SK-N-MC (cell line): ENCODE measurements at regions not wholly inside any gene's neighbourhood (a gene's known extent, or its start where the extent isn't known, plus 50 kb on each side); places are given as distances from the start of the nearest gene placed in this dataset.

Experiments used
- DNase-seq: peaks from one replicate; pipeline ENCODE4 v3.0.0-alpha.2; 2011; ENCODE audit warnings: low read depth, low spot score
- H3K27ac ChIP-seq: fragments of 200-600 bp; sonication (generic); 2 replicates; pipeline ENCODE4 v1.5.1; 2016; ENCODE audit warnings: mixed run types
- H3K36me3 ChIP-seq: fragments of 200-600 bp; sonication (generic); 2 replicates; pipeline ENCODE4 v1.6.1; 2017; ENCODE audit warnings: antibody characterized with exemption, low read length, mixed read lengths; ENCODE audit not compliant: insufficient read depth
- H3K4me3 ChIP-seq: fragments of 200-600 bp; sonication (generic); 2 replicates; pipeline ENCODE4 v1.5.1; 2016
- H3K9ac ChIP-seq: fragments of 200-600 bp; sonication (generic); 2 replicates; pipeline ENCODE4 v1.8.0; 2017; ENCODE audit warnings: mixed run types, mixed read lengths; ENCODE audit not compliant: insufficient read length
- H3K9me3 ChIP-seq: fragments of 200-600 bp; sonication (generic); 2 replicates; pipeline ENCODE4 v1.6.1; 2017; ENCODE audit warnings: low read depth, mild to moderate bottlenecking, antibody characterized with exemption, low read length, moderate library complexity, mixed read lengths
- EZH2 ChIP-seq: fragments of 200-600 bp; sonication (generic); IDR thresholded peaks from one replicate; pipeline ENCODE4 v1.6.1; 2017; ENCODE audit warnings: antibody characterized with exemption
- FOXP2 ChIP-seq: optimal IDR thresholded peaks from 2 replicates; pipeline ENCODE3; 2011; ENCODE audit warnings: mild to moderate bottlenecking, moderate library complexity; ENCODE audit not compliant: insufficient read depth; ENCODE audit errors: extremely low read length, control extremely low read depth
- POLR2AphosphoS5 ChIP-seq: IDR thresholded peaks from 2 replicates; pipeline ENCODE4 v1.6.1; 2012; ENCODE audit warnings: mild to moderate bottlenecking, low read depth, low read length, borderline replicate concordance

- TF ChIP-seq POLR2AphosphoS5 (no peak), EZH2 (no peak), FOXP2 (no peak)
- H3K9ac ChIP-seq: no peak overlapping the region
- peak; percentile 28 for DNase-seq
- no peak overlapping the region for H3K4me3 ChIP-seq
- H3K27ac ChIP-seq: no peak overlapping the region
- H3K36me3 ChIP-seq: no peaks in the 10 kb centered on the region
- 0 out of 2 replicates have a peak, but pooled peaks cover 5% of the 10 kb centered on the region for H3K9me3 ChIP-seq
Measured at GRCh38 chr3:163347944-163348343, 1730.4 kb downstream of the SI start.

- H3K9ac ChIP-seq: no peak overlapping the region
- H3K4me3 ChIP-seq: no peak overlapping the region
- no peaks in the 10 kb centered on the region; the same call in 1 of the 2 replicates for H3K9me3 ChIP-seq
- no peaks in the 10 kb centered on the region for H3K36me3 ChIP-seq
- no peak overlapping the region for H3K27ac ChIP-seq
- no peak for DNase-seq
- TF ChIP-seq POLR2AphosphoS5 (no peak), EZH2 (no peak), FOXP2 (no peak)
Measured at GRCh38 chr3:163335429-163335828, 1742.9 kb downstream of the SI start.

- Histone ChIP-seq H3K4me3 (no peak overlapping the region), H3K9ac (no peak overlapping the region), H3K9me3 (peaks cover 5% of the 10 kb centered on the region; the same call in 1 of the 2 replicates), H3K27ac (no peak overlapping the region), H3K36me3 (no peaks in the 10 kb centered on the region)
- TF ChIP-seq POLR2AphosphoS5 (no peak), EZH2 (no peak), FOXP2 (no peak)
- no peak for DNase-seq
Measured at GRCh38 chr3:163328680-163329079, 1749.6 kb downstream of the SI start.

- Histone ChIP-seq H3K9me3 (peaks cover 5% of the 10 kb centered on the region; the same call in 1 of the 2 replicates), H3K9ac (no peak overlapping the region), H3K27ac (no peak overlapping the region), H3K4me3 (no peak overlapping the region), H3K36me3 (no peaks in the 10 kb centered on the region)
- no peak for TF ChIP-seq EZH2
- no peak for TF ChIP-seq POLR2AphosphoS5
- no peak for TF ChIP-seq FOXP2
- no peak for DNase-seq
Measured at GRCh38 chr3:163327086-163327485, 1751.2 kb downstream of the SI start.

- Histone ChIP-seq H3K9me3 (no peaks in the 10 kb centered on the region), H3K9ac (no peak overlapping the region), H3K4me3 (no peak overlapping the region), H3K27ac (no peak overlapping the region), H3K36me3 (no peaks in the 10 kb centered on the region)
- TF ChIP-seq EZH2 (no peak), FOXP2 (no peak), POLR2AphosphoS5 (no peak)
- DNase-seq: no peak
Measured at GRCh38 chr3:163315786-163316185, 1762.5 kb downstream of the SI start.

- no peak for TF ChIP-seq EZH2
- TF ChIP-seq FOXP2: no peak
- H3K9ac ChIP-seq: no peak overlapping the region
- peaks cover 24% of the 10 kb centered on the region; the same call in 1 of the 2 replicates for H3K9me3 ChIP-seq
- no peak overlapping the region for H3K27ac ChIP-seq
- no peak for DNase-seq
- H3K36me3 ChIP-seq: no peaks in the 10 kb centered on the region
- H3K4me3 ChIP-seq: no peak overlapping the region
Measured at GRCh38 chr3:163306405-163306804, 1771.9 kb downstream of the SI start.

GRCh38 chr3:163273694-163274093 lies 1777.1 kb downstream of the OTOL1 start:
- Histone ChIP-seq H3K36me3 (no peaks in the 10 kb centered on the region), H3K9ac (no peak overlapping the region), H3K27ac (no peak overlapping the region), H3K4me3 (no peak overlapping the region), H3K9me3 (no peaks in the 10 kb centered on the region)
- TF ChIP-seq POLR2AphosphoS5 (no peak), EZH2 (no peak), FOXP2 (no peak)
- DNase-seq: no peak

GRCh38 chr3:163266731-163267130 lies 1770.1 kb downstream of the OTOL1 start:
- no peak for TF ChIP-seq POLR2AphosphoS5
- no peak for TF ChIP-seq FOXP2
- no peak for TF ChIP-seq EZH2

GRCh38 chr3:163261618-163262017 lies 1765.0 kb downstream of the OTOL1 start:
- Histone ChIP-seq H3K36me3 (no peaks in the 10 kb centered on the region), H3K4me3 (no peak overlapping the region), H3K9me3 (no peaks in the 10 kb centered on the region), H3K9ac (no peak overlapping the region), H3K27ac (no peak overlapping the region)
- no peak for TF ChIP-seq EZH2
- TF ChIP-seq FOXP2: no peak
- TF ChIP-seq POLR2AphosphoS5: no peak
- no peak for DNase-seq

More at GRCh38 chr3:163266731-163267130, 1770.1 kb downstream of the OTOL1 start:
- Histone ChIP-seq H3K9ac (no peak overlapping the region), H3K27ac (no peak overlapping the region), H3K36me3 (no peaks in the 10 kb centered on the region), H3K4me3 (no peak overlapping the region), H3K9me3 (no peaks in the 10 kb centered on the region)
- no peak for DNase-seq
